HFF-Myc (cell line): ENCODE measurements at regions not wholly inside any gene's neighbourhood (a gene's known extent, or its start where the extent isn't known, plus 50 kb on each side); places are given as distances from the start of the nearest gene placed in this dataset.

Experiments used
- DNase-seq: peaks from one replicate; pipeline ENCODE4 v3.0.0-alpha.2; 2011; ENCODE audit warnings: low read depth; ENCODE audit errors: extremely low read depth
- H3K4me3 ChIP-seq: replicated peaks from 2 replicates; pipeline ENCODE4 v1.5.1; 2011; ENCODE audit warnings: low read depth, mild to moderate bottlenecking, control low read depth, low read length
- TF ChIP-seq, protein P1 (sequence below): IDR thresholded peaks from 2 replicates; pipeline ENCODE4 v1.5.1; 2012; ENCODE audit warnings: mild to moderate bottlenecking, low read depth, low read length, control low read depth; ENCODE audit errors: missing control alignments

DNA sequence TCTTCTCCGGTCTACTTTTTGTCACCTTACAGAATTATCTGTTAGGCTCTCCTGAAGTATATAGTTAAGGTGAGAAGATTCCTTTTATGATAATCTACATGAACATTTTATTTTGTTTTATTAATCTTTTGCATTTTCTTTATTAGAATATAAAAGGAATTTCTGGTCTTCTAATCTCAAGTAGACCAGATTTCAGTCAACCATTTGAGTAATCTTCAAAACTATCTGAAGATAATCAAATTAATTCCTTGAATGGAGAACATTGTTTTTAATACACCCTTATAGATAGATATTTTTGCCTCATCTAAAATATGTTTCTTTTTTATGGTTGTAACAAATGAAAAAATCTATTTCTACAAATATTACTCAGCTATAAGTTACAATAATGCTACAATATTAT lies 381.7 kb upstream of the PCDH20 start:
- no peak overlapping the region for H3K4me3 ChIP-seq
- no peak for DNase-seq
- TF ChIP-seq, protein P1, sequence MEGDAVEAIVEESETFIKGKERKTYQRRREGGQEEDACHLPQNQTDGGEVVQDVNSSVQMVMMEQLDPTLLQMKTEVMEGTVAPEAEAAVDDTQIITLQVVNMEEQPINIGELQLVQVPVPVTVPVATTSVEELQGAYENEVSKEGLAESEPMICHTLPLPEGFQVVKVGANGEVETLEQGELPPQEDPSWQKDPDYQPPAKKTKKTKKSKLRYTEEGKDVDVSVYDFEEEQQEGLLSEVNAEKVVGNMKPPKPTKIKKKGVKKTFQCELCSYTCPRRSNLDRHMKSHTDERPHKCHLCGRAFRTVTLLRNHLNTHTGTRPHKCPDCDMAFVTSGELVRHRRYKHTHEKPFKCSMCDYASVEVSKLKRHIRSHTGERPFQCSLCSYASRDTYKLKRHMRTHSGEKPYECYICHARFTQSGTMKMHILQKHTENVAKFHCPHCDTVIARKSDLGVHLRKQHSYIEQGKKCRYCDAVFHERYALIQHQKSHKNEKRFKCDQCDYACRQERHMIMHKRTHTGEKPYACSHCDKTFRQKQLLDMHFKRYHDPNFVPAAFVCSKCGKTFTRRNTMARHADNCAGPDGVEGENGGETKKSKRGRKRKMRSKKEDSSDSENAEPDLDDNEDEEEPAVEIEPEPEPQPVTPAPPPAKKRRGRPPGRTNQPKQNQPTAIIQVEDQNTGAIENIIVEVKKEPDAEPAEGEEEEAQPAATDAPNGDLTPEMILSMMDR, result no peak

DNA sequence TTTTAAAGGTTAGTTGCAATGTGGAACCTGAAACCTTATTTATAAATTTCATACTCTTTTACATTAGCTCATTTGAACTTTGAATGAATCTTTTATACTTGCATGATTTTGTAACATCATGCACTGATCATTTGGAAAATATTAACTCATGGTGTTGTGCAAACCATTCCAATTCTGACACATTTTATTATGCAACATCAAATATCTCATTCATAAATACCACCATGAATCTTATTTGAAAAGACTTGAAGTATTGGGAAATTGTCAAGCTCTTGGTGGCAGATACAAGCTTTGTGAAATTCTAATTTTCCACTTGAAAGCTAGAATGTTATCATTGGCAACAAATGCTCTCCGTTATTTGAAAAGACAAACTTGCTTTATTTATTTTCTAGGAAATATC lies 379.9 kb upstream of the PCDH20 start:
- TF ChIP-seq, protein P1, result no peak
- DNase-seq, result no peak
- H3K4me3 ChIP-seq, result no peak overlapping the region

DNA sequence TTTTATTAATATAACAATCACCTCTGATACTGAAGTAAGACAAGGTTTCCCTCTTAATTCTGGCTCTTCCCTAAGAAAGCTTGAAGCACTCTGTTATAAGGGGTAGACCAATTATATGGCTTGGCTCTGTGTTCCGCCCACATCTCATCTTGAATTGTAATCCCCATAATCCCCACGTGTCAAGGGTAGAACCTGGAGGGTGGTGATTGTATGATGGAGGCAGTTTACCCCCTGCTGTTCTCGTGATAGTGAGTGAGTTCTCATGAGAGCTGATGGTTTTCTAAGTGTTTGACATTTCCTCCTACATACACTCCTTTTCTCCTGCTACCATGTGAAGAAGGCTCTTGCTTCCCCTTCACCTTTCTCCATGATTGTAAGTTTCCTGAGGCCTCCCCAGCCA lies 363.8 kb upstream of the PCDH20 start:
- DNase-seq, result no peak
- H3K4me3 ChIP-seq, result no peak overlapping the region
- TF ChIP-seq, protein P1, result no peak

DNA sequence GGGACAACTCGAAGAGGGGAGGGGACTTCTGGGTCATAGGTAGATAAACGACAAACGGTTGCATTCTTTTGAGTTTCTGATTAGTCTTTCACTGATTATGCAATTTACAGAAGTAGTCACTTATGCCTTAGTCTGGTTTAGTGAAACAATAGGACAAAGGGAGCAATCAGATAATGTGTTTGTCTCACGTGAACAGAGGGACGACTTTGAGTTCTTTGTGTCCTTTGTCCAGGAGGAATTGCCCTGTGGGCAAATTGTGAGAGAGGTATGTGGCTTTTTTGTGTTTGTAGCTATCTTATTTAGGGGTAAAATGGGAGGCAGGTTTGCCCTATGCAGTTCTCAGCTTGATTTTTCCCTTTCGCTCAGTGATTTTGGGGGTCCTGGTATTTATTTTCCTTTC lies 362.9 kb upstream of the PCDH20 start:
- DNase-seq, result no peak
- TF ChIP-seq, protein P1, result no peak
- no peak overlapping the region for H3K4me3 ChIP-seq

DNA sequence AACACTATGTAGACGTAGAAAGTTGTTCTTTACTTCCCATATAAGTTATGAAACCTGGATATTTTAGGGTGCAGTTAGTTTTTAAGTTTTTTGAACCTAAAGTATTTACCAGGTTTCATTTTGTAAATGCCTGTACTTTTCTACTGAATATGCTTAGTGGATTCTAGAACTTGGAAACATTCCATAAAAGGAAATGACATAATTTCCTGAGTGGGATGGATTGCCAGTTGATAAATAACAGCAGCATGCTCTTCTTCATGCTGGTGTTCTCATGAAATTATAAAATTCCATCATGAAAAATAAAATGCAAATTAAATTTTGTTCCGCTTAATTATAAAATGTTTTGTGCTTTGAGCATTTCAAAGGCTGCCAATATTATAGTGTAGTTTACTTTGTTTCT lies 362.2 kb upstream of the PCDH20 start:
- DNase-seq, result no peak
- no peak overlapping the region for H3K4me3 ChIP-seq
- TF ChIP-seq, protein P1, result no peak

DNA sequence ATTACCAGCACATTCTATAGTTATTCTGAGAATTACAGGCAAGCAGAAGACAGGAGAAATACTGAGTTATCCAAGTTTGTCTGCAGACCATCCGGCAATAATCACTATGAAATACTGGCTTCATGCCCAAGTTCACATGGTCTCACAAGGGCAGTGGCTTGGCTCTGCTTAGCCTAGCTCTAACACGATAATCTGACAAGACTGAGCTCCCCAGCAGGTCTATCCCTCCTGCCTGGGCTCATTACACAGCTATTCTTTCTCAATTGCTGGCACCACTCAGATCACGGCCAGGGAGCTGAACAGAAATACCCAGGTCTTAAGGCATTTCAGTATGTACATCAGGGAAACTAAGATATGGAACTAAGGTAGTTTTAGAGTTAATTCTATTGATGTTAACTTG lies 361.6 kb upstream of the PCDH20 start:
- no peak overlapping the region for H3K4me3 ChIP-seq
- TF ChIP-seq, protein P1, result no peak
- no peak for DNase-seq

DNA sequence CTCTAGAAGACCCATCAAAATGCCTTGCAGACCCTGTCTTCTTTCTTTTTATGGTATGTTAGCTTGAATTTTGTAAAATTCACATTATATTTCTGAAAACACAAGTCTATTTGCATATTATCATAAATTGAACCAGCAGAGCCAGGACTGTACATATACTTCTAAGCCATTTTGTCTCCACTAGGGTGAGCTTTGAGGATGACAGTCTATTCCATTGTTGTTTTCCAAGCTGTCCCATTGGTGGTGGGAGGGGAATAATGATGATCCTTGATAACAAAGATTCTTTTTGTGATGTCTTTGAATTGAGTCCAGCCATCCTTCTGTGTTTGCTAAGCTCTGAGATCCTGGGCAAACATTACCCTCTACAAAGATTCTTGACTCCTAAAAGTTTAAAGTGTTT lies 359.3 kb upstream of the PCDH20 start:
- TF ChIP-seq, protein P1, result no peak
- no peak for DNase-seq
- H3K4me3 ChIP-seq, result no peak overlapping the region
